K562 (cell line): ENCODE measurements at regions not wholly inside any gene's neighbourhood (a gene's known extent, or its start where the extent isn't known, plus 50 kb on each side); places are given as distances from the start of the nearest gene placed in this dataset.

Experiments used
- CBX5 ChIP-seq: IDR thresholded peaks from 2 replicates; pipeline ENCODE4 v1.6.1; 2014; ENCODE audit warnings: low read depth, borderline replicate concordance
- FOXJ2 ChIP-seq: fragments of 200-800 bp; sonication (Bioruptor generic); IDR thresholded peaks from 2 replicates; pipeline ENCODE4 v1.6.1; 2016; ENCODE audit warnings: missing genetic modification characterization, missing compliant biosample characterization
- IRF2 ChIP-seq: sonication (generic); formaldehyde crosslinking; IDR thresholded peaks from 2 replicates; pipeline ENCODE4 v1.8.1; 2022; ENCODE audit warnings: mild to moderate bottlenecking, missing genetic modification reagents
- KAT8 ChIP-seq: fragments of 450-650 bp; IDR thresholded peaks from 2 replicates; pipeline ENCODE4 v1.6.1; 2016; ENCODE audit warnings: low read depth, mild to moderate bottlenecking
- PKNOX1 ChIP-seq: fragments of 450-650 bp; IDR thresholded peaks from 2 replicates; pipeline ENCODE4 v1.6.1; 2016
- TAF1 ChIP-seq: IDR thresholded peaks from 2 replicates; pipeline ENCODE4 v1.6.1; 2011; ENCODE audit warnings: mild to moderate bottlenecking, low read length, moderate library complexity; ENCODE audit not compliant: insufficient read depth, control insufficient read depth, severe bottlenecking; ENCODE audit errors: extremely low read depth
- THRAP3 ChIP-seq: fragments of 450-650 bp; IDR thresholded peaks from 2 replicates; pipeline ENCODE4 v1.6.1; 2016; ENCODE audit warnings: mild to moderate bottlenecking, inconsistent platforms, borderline replicate concordance
- ZNF174 ChIP-seq: fragments of 250-450 bp; sonication (Bioruptor Pico); IDR thresholded peaks from 2 replicates; pipeline ENCODE4 v1.4.0; 2020; ENCODE audit warnings: mild to moderate bottlenecking
- TF ChIP-seq, protein P1 (sequence below): IDR thresholded peaks from 2 replicates; pipeline ENCODE4 v1.6.1; 2011; ENCODE audit warnings: borderline replicate concordance, low read depth, mild to moderate bottlenecking, moderate library complexity, low read length; ENCODE audit not compliant: insufficient read depth, poor library complexity, severe bottlenecking
- TF ChIP-seq, protein P2 (sequence below), 3 experiments: IDR thresholded peaks in 2 of 3; conservative IDR thresholded peaks in 1 of 3; 2 replicates each; pipeline ENCODE4 v1.5.1; 2011 to 2012; ENCODE audit warnings: low read length in 3 of 3, mild to moderate bottlenecking in 3 of 3, control low read depth in 2 of 3, improper control_type of control experiment in 1 of 3, inconsistent platforms in 1 of 3, low read depth in 1 of 3, mixed read lengths in 1 of 3, moderate library complexity in 1 of 3; ENCODE audit not compliant: insufficient read depth in 2 of 3

GRCh38 chr4:123676071-123676889 is 279.7 kb downstream of the SPRY1 start:
- no peak for TF ChIP-seq KAT8
- no peak for TF ChIP-seq IRF2 (CRISPR knock-in tag)
- no peak for TF ChIP-seq ZNF174 (CRISPR knock-in tag)
- TF ChIP-seq, protein P1, sequence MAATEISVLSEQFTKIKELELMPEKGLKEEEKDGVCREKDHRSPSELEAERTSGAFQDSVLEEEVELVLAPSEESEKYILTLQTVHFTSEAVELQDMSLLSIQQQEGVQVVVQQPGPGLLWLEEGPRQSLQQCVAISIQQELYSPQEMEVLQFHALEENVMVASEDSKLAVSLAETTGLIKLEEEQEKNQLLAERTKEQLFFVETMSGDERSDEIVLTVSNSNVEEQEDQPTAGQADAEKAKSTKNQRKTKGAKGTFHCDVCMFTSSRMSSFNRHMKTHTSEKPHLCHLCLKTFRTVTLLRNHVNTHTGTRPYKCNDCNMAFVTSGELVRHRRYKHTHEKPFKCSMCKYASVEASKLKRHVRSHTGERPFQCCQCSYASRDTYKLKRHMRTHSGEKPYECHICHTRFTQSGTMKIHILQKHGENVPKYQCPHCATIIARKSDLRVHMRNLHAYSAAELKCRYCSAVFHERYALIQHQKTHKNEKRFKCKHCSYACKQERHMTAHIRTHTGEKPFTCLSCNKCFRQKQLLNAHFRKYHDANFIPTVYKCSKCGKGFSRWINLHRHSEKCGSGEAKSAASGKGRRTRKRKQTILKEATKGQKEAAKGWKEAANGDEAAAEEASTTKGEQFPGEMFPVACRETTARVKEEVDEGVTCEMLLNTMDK = no peak
- TF ChIP-seq FOXJ2 = no peak
- no peak for TF ChIP-seq CBX5
- TF ChIP-seq THRAP3 = no peak
- no peak for TF ChIP-seq PKNOX1
- TF ChIP-seq TAF1 = no peak
- TF ChIP-seq, protein P2, sequence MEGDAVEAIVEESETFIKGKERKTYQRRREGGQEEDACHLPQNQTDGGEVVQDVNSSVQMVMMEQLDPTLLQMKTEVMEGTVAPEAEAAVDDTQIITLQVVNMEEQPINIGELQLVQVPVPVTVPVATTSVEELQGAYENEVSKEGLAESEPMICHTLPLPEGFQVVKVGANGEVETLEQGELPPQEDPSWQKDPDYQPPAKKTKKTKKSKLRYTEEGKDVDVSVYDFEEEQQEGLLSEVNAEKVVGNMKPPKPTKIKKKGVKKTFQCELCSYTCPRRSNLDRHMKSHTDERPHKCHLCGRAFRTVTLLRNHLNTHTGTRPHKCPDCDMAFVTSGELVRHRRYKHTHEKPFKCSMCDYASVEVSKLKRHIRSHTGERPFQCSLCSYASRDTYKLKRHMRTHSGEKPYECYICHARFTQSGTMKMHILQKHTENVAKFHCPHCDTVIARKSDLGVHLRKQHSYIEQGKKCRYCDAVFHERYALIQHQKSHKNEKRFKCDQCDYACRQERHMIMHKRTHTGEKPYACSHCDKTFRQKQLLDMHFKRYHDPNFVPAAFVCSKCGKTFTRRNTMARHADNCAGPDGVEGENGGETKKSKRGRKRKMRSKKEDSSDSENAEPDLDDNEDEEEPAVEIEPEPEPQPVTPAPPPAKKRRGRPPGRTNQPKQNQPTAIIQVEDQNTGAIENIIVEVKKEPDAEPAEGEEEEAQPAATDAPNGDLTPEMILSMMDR (IDR thresholded peaks at IDR 0.05 in 2 of 3, conservative IDR thresholded peaks at IDR 0.05 in 1 of 3; ENCODE audit: insufficient read depth in 2 of 3, low read depth in 1 of 3, low read length in 3 of 3) = no peak
